ENCODE measurements at regions not wholly inside any gene's neighbourhood (a gene's known extent, or its start where the extent isn't known, plus 50 kb on each side); places are given as distances from the start of the nearest gene placed in this dataset.

GRCh38 chr5:18811661-18812060, 1176.3 kb downstream of the CDH18 start:
- H3K27ac Mint-ChIP-seq: no peak overlapping the region
- no peaks in the 10 kb centered on the region for H3K27me3 Mint-ChIP-seq
- TF ChIP-seq CTCF (IDR thresholded peaks at IDR 0.05; ENCODE audit: unreplicated experiment): no peak
- no peak overlapping the region for H3K4me3 Mint-ChIP-seq (ENCODE audit: low read depth)
- DNase-seq (ENCODE audit: low spot score, unreplicated experiment): no peak
- no peaks in the 10 kb centered on the region for H3K4me1 Mint-ChIP-seq (ENCODE audit: low read depth)
- H3K9me3 Mint-ChIP-seq (ENCODE audit: low read depth): peaks cover 6% of the 10 kb centered on the region
- no peaks in the 10 kb centered on the region for H3K36me3 Mint-ChIP-seq (ENCODE audit: insufficient read depth)

GRCh38 chr5:18828351-18828750, 1159.6 kb downstream of the CDH18 start:
- Mint-ChIP-seq H3K9me3 (ENCODE audit: low read depth) (peaks cover 6% of the 10 kb centered on the region), H3K27me3 (no peaks in the 10 kb centered on the region), H3K36me3 (ENCODE audit: insufficient read depth) (no peaks in the 10 kb centered on the region), H3K4me3 (ENCODE audit: low read depth) (no peak overlapping the region), H3K27ac (no peak overlapping the region), H3K4me1 (ENCODE audit: low read depth) (no peaks in the 10 kb centered on the region)
- DNase-seq (ENCODE audit: low spot score, unreplicated experiment): no peak
- TF ChIP-seq CTCF (IDR thresholded peaks at IDR 0.05; ENCODE audit: unreplicated experiment): no peak

GRCh38 chr5:18829539-18829938, 1158.5 kb downstream of the CDH18 start:
- Mint-ChIP-seq H3K4me1 (ENCODE audit: low read depth) (no peaks in the 10 kb centered on the region), H3K36me3 (ENCODE audit: insufficient read depth) (no peaks in the 10 kb centered on the region), H3K4me3 (ENCODE audit: low read depth) (no peak overlapping the region), H3K27me3 (no peaks in the 10 kb centered on the region), H3K9me3 (ENCODE audit: low read depth) (peaks cover 6% of the 10 kb centered on the region), H3K27ac (no peak overlapping the region)
- TF ChIP-seq CTCF (IDR thresholded peaks at IDR 0.05; ENCODE audit: unreplicated experiment): no peak
- DNase-seq (ENCODE audit: low spot score, unreplicated experiment): no peak

- no peak for TF ChIP-seq CTCF (IDR thresholded peaks at IDR 0.05; ENCODE audit: unreplicated experiment)
- Mint-ChIP-seq H3K36me3 (ENCODE audit: insufficient read depth) (no peaks in the 10 kb centered on the region), H3K9me3 (ENCODE audit: low read depth) (peaks cover under 1% of the 10 kb centered on the region), H3K4me1 (ENCODE audit: low read depth) (no peaks in the 10 kb centered on the region), H3K27ac (no peak overlapping the region), H3K27me3 (no peaks in the 10 kb centered on the region), H3K4me3 (ENCODE audit: low read depth) (no peak overlapping the region)
- no peak for DNase-seq (ENCODE audit: low spot score, unreplicated experiment)
Measured at GRCh38 chr5:18850216-18850615, 1137.8 kb downstream of the CDH18 start.

- no peak overlapping the region for H3K27ac Mint-ChIP-seq
- no peak for DNase-seq (ENCODE audit: low spot score, unreplicated experiment)
- H3K27me3 Mint-ChIP-seq: no peaks in the 10 kb centered on the region
- no peaks in the 10 kb centered on the region for H3K9me3 Mint-ChIP-seq (ENCODE audit: low read depth)
- no peak overlapping the region for H3K4me3 Mint-ChIP-seq (ENCODE audit: low read depth)
- H3K36me3 Mint-ChIP-seq (ENCODE audit: insufficient read depth): no peaks in the 10 kb centered on the region
- peaks cover 1% of the 10 kb centered on the region for H3K4me1 Mint-ChIP-seq (ENCODE audit: low read depth)
- TF ChIP-seq CTCF (IDR thresholded peaks at IDR 0.05; ENCODE audit: unreplicated experiment): no peak
Measured at GRCh38 chr5:18872978-18873377, 1115.0 kb downstream of the CDH18 start.

Data from progenitor cell of endocrine pancreas (in vitro differentiated cells).